Neural crest cell (in vitro differentiated cells): ENCODE measurements at regions not wholly inside any gene's neighbourhood (a gene's known extent, or its start where the extent isn't known, plus 50 kb on each side); places are given as distances from the start of the nearest gene placed in this dataset.

ENCODE experiments used
- DNase-seq: peaks from one replicate; pipeline ENCODE4 v3.0.0; 2021; ENCODE audit warnings: low read depth, mixed read lengths, low spot score
- H3K27ac Mint-ChIP-seq: one replicate; pipeline ENCODE4 v1.8.0; 2021; ENCODE audit warnings: mild to moderate bottlenecking, mixed read lengths; ENCODE audit not compliant: unreplicated experiment
- H3K27me3 Mint-ChIP-seq: 2 replicates; pipeline ENCODE4 v1.8.0; 2021; ENCODE audit warnings: low read depth, mild to moderate bottlenecking, mixed read lengths
- H3K36me3 Mint-ChIP-seq: 2 replicates; pipeline ENCODE4 v1.8.0; 2021; ENCODE audit warnings: low read depth, mild to moderate bottlenecking, mixed read lengths
- H3K4me1 Mint-ChIP-seq: 2 replicates; pipeline ENCODE4 v1.8.0; 2021; ENCODE audit warnings: mixed read lengths
- H3K4me3 Mint-ChIP-seq: one replicate; pipeline ENCODE4 v1.8.0; 2021; ENCODE audit warnings: mild to moderate bottlenecking, mixed read lengths
- H3K9me3 Mint-ChIP-seq: 2 replicates; pipeline ENCODE4 v1.8.0; 2021; ENCODE audit warnings: mixed read lengths
- CTCF ChIP-seq: fragments of 200-600 bp; sonication (generic); conservative IDR thresholded peaks from 2 replicates; pipeline ENCODE4 v1.5.0; 2021; ENCODE audit warnings: antibody characterized with exemption, mild to moderate bottlenecking

DNA sequence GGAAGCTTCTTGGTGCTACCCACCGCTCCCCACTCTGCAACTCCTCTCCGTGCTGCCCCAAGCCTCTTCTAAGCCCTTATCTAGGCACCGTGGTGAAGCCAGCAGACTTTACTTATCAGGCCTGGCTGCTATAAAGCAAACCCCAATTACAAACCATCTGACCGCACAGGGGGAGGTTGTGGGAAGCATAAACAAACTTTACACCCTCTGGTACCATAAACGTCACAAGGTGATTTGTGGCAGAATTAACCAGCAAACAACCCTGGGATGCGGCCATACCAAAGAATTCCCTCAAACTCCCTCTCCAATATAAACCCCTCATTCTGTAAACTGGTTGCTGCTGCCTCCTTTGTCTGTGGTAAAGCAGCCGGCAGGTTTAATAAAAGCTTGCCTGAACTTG, 55.2 kb downstream of the MAGEC2 start:
- Mint-ChIP-seq H3K27ac (no peak overlapping the region), H3K36me3 (peaks cover 3% of the 10 kb centered on the region), H3K27me3 (no peaks in the 10 kb centered on the region), H3K4me1 (no peaks in the 10 kb centered on the region), H3K4me3 (no peak overlapping the region), H3K9me3 (peaks cover 26% of the 10 kb centered on the region)
- DNase-seq: no peak
- TF ChIP-seq CTCF: no peak

DNA sequence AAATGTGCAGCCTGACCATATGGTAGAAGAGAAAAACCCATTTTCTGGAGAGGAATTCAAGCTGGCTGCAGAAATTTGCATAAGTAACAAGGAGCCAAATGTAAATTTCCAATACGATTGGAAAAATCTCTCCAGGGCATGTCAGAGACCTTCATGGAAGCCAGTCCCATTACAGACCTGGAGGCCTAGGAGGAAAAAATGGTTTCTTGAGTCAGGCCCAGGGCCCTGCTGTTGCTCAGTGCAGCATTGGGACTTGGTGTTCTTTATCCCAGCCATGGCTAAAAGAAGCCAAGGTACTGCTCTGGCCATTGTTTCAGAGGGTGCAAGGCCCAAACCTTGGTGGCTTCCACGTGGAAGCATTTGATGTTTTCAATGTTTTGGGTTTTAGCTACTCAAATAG, 70.6 kb downstream of the MAGEC2 start:
- H3K9me3 Mint-ChIP-seq: peaks cover 7% of the 10 kb centered on the region

GRCh38 chrX:142096253-142096652, 108.8 kb downstream of the MAGEC2 start:
- DNase-seq: no peak
- Mint-ChIP-seq H3K4me3 (no peak overlapping the region), H3K36me3 (no peaks in the 10 kb centered on the region), H3K27me3 (no peaks in the 10 kb centered on the region), H3K27ac (no peak overlapping the region), H3K9me3 (peaks cover 2% of the 10 kb centered on the region), H3K4me1 (no peaks in the 10 kb centered on the region)
- TF ChIP-seq CTCF: no peak

More for the DNA sequence above, 70.6 kb downstream of the MAGEC2 start:
- no peak for DNase-seq
- Mint-ChIP-seq H3K36me3 (peaks cover 3% of the 10 kb centered on the region), H3K4me3 (no peak overlapping the region), H3K27ac (no peak overlapping the region), H3K27me3 (no peaks in the 10 kb centered on the region), H3K4me1 (no peaks in the 10 kb centered on the region)
- no peak for TF ChIP-seq CTCF

DNA sequence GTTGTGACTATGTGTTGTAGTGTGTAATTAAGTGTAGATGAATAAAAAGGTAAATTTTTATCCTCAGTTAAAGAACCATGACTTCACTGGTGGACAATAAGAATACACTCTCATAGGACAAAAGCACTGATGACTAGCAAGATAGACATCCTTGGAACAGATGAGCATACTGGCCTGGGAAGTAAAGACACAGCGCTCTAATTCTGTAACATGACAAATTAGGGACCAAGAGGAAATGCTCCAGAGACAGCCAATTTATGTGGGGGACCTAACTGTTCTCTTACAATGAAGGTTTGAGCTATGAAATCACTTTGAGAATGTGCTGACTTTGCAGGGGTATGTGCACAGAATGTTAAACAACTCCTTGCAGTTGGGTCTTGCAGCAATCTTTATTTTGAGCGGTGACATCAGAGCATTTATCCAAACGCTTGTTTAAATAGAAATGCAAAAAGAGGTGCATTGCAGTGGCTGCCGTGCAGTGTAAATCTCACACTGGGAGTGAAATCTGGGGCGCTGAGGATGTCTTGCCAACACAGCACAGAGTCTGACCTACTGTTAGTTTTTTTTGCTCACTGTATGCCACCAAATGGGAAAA, 109.3 kb downstream of the MAGEC2 start:
- Mint-ChIP-seq H3K4me3 (no peak overlapping the region), H3K27ac (no peak overlapping the region), H3K9me3 (peaks cover 5% of the 10 kb centered on the region), H3K36me3 (no peaks in the 10 kb centered on the region), H3K4me1 (no peaks in the 10 kb centered on the region), H3K27me3 (no peaks in the 10 kb centered on the region)
- DNase-seq: no peak
- no peak for TF ChIP-seq CTCF

- no peak for DNase-seq
- peak; percentile 57 for TF ChIP-seq CTCF
- H3K36me3 Mint-ChIP-seq: no peaks in the 10 kb centered on the region
- peaks cover 4% of the 10 kb centered on the region for H3K9me3 Mint-ChIP-seq
- H3K4me1 Mint-ChIP-seq: no peaks in the 10 kb centered on the region
- H3K4me3 Mint-ChIP-seq: no peak overlapping the region
- no peak overlapping the region for H3K27ac Mint-ChIP-seq
- no peaks in the 10 kb centered on the region for H3K27me3 Mint-ChIP-seq
Observed at GRCh38 chrX:142089193-142089592, 115.9 kb downstream of the MAGEC2 start.
